HCT116 (cell line): ENCODE measurements at regions not wholly inside any gene's neighbourhood (a gene's known extent, or its start where the extent isn't known, plus 50 kb on each side); places are given as distances from the start of the nearest gene placed in this dataset.

ENCODE experiments used
- ATAC-seq: fragments of 200-7000 bp; cut with Tn5 transposase; 2 replicates; pipeline ENCODE4 v1.9.1; 2020; ENCODE audit warnings: mild to moderate bottlenecking, moderate library complexity
- BruUV-seq: library from RNA; stranded (reverse); fragments of 400-500 nt; replicated peaks from 2 replicates; lab custom pipeline; 2021; lab: Mats Ljungman, UMichigan
- CTCF ChIA-PET: fragments of 300-600 bp; sonication (Branson Sonifier 250); formaldehyde crosslinking; loops from one replicate; lab custom pipeline; 2021; ENCODE audit warnings: antibody characterized with exemption; lab: Charles Lee
- POLR2A ChIA-PET: fragments of 300-600, 350-600 bp; sonication (Branson Sonifier 250); formaldehyde crosslinking; loops from one replicate; lab custom pipeline; 2021; ENCODE audit warnings: antibody characterized with exemption; lab: Charles Lee
- RAD21 ChIA-PET, 2 experiments: fragments of 300-600 bp; sonication (Branson Sonifier 250); formaldehyde crosslinking; loops; one replicate each; lab custom pipeline; 2023; ENCODE audit warnings: low total read pairs in 2 of 2; ENCODE audit not compliant: uncharacterized antibody in 2 of 2, unreplicated experiment in 2 of 2, low non-redundant PET in 1 of 2; lab: Charles Lee
- DNase-seq: peaks from one replicate; pipeline ENCODE4 v3.0.0-alpha.2; 2010; ENCODE audit warnings: low read depth, low spot score
- H2AFZ ChIP-seq: fragments of 200-600 bp; shearing (Covaris generic), sonication (generic); 2 replicates; pipeline ENCODE4 v1.6.1; 2017; ENCODE audit warnings: low read depth, mixed run types, mixed read lengths, antibody characterized with exemption, low read length; ENCODE audit not compliant: poor library complexity, severe bottlenecking
- H3K27ac ChIP-seq: 2 replicates; pipeline ENCODE4 v1.5.1; 2012; ENCODE audit warnings: low read depth, low read length
- H3K27me3 ChIP-seq: fragments of 200-600 bp; sonication (generic); 2 replicates; pipeline ENCODE4 v1.6.1; 2016; ENCODE audit warnings: mixed run types, low read length, mixed read lengths; ENCODE audit not compliant: insufficient read depth
- H3K36me3 ChIP-seq, 2 experiments: fragments of 200-500 bp in 1 of 2; fragments of 200-600 bp in 1 of 2; sonication (Bioruptor generic) in 1 of 2; sonication (generic) in 1 of 2; 2 replicates each; pipeline versions ENCODE4 v1.5.1 to v1.6.1; 2014 to 2016; ENCODE audit warnings: low read length in 2 of 2, inconsistent platforms in 1 of 2, mixed read lengths in 1 of 2, mixed run types in 1 of 2; ENCODE audit not compliant: insufficient read depth in 2 of 2, control insufficient read depth in 1 of 2
- H3K4me1 ChIP-seq, 2 experiments: fragments of 200-600 bp in 1 of 2; sonication (generic) in 1 of 2; 2 replicates each; pipeline versions ENCODE4 v1.5.1 to v1.6.1; 2012 to 2017; ENCODE audit warnings: low read length in 2 of 2, inconsistent platforms in 1 of 2, mild to moderate bottlenecking in 1 of 2, mixed read lengths in 1 of 2, mixed run types in 1 of 2, moderate library complexity in 1 of 2; ENCODE audit not compliant: insufficient read depth in 2 of 2, control insufficient read depth in 1 of 2
- H3K4me2 ChIP-seq: fragments of 200-600 bp; sonication (generic); 2 replicates; pipeline ENCODE4 v1.6.1; 2017; ENCODE audit warnings: mixed run types, low read length, mixed read lengths
- H3K4me3 ChIP-seq, 2 experiments: fragments of 200-600 bp in 1 of 2; sonication (generic) in 1 of 2; replicated peaks in 1 of 2; 2 replicates each; pipeline ENCODE4 v1.5.1; 2011 to 2016; ENCODE audit warnings: low read length in 2 of 2, control low read depth in 1 of 2, low read depth in 1 of 2, mild to moderate bottlenecking in 1 of 2, mixed read lengths in 1 of 2, mixed run types in 1 of 2
- H3K79me2 ChIP-seq: fragments of 200-600 bp; sonication (generic); 2 replicates; pipeline ENCODE4 v1.6.1; 2017; ENCODE audit warnings: mild to moderate bottlenecking, mixed run types, low read length, moderate library complexity, mixed read lengths; ENCODE audit not compliant: insufficient read depth
- H3K9ac ChIP-seq: fragments of 200-600 bp; sonication (generic); 2 replicates; pipeline ENCODE4 v1.6.1; 2016; ENCODE audit warnings: low read length, mixed read lengths
- H3K9me2 ChIP-seq: fragments of 200-600 bp; sonication (generic), shearing (Covaris generic); 2 replicates; pipeline ENCODE4 v1.6.1; 2017; ENCODE audit warnings: mixed run types, mild to moderate bottlenecking, moderate library complexity; ENCODE audit not compliant: insufficient read depth
- H3K9me3 ChIP-seq, 2 experiments: fragments of 200-500 bp in 1 of 2; fragments of 200-600 bp in 1 of 2; sonication (Bioruptor generic) in 1 of 2; sonication (generic) in 1 of 2; 2 replicates each; pipeline ENCODE4 v1.6.1; 2014 to 2017; ENCODE audit warnings: low read length in 2 of 2, mixed read lengths in 2 of 2, inconsistent platforms in 1 of 2, low read depth in 1 of 2, mild to moderate bottlenecking in 1 of 2, mixed run types in 1 of 2, moderate library complexity in 1 of 2; ENCODE audit not compliant: control insufficient read depth in 1 of 2, insufficient read depth in 1 of 2
- H4K20me1 ChIP-seq: fragments of 200-600 bp; sonication (generic), shearing (Covaris generic); 2 replicates; pipeline ENCODE4 v1.6.1; 2017; ENCODE audit warnings: mixed run types, mild to moderate bottlenecking, moderate library complexity; ENCODE audit not compliant: insufficient read depth
- CBX3 ChIP-seq: IDR thresholded peaks from 2 replicates; pipeline ENCODE4 v1.6.1; 2012; ENCODE audit warnings: low read depth
- CEBPB ChIP-seq: IDR thresholded peaks from 2 replicates; pipeline ENCODE4 v1.6.1; 2012; ENCODE audit warnings: low read depth
- CTCF ChIP-seq, 3 experiments: fragments of 200-600 bp in 1 of 3; sonication (generic) in 1 of 3; IDR thresholded peaks in 2 of 3; conservative IDR thresholded peaks in 1 of 3; 2 replicates each; pipeline ENCODE4 v1.5.1; 2012 to 2017; ENCODE audit warnings: low read depth in 2 of 3, low read length in 2 of 3, antibody characterized with exemption in 1 of 3, borderline replicate concordance in 1 of 3, control low read depth in 1 of 3, mild to moderate bottlenecking in 1 of 3, mixed read lengths in 1 of 3, mixed run types in 1 of 3, moderate library complexity in 1 of 3; ENCODE audit not compliant: insufficient read depth in 1 of 3
- EGR1 ChIP-seq: IDR thresholded peaks from 2 replicates; pipeline ENCODE4 v1.6.1; 2012; ENCODE audit warnings: low read depth
- EZH2 ChIP-seq: fragments of 200-600 bp; sonication (generic); IDR thresholded peaks from 2 replicates; pipeline ENCODE4 v1.6.1; 2017; ENCODE audit warnings: antibody characterized with exemption, mixed run types
- EZH2phosphoT487 ChIP-seq: fragments of 200-600 bp; IDR thresholded peaks from 2 replicates; pipeline ENCODE4 v1.6.1; 2018; ENCODE audit warnings: antibody characterized with exemption, borderline replicate concordance
- FOSL1 ChIP-seq: IDR thresholded peaks from 2 replicates; pipeline ENCODE4 v1.6.1; 2012; ENCODE audit warnings: low read depth
- JUND ChIP-seq: IDR thresholded peaks from 2 replicates; pipeline ENCODE4 v1.6.1; 2012
- MAX ChIP-seq: IDR thresholded peaks from 2 replicates; pipeline ENCODE4 v1.6.1; 2012
- POLR2A ChIP-seq: IDR thresholded peaks from 2 replicates; pipeline ENCODE4 v1.7.0; 2011; ENCODE audit warnings: borderline replicate concordance; ENCODE audit not compliant: insufficient read depth, insufficient read length; ENCODE audit errors: extremely low read depth
- POLR2AphosphoS5 ChIP-seq: IDR thresholded peaks from 2 replicates; pipeline ENCODE4 v1.6.1; 2011; ENCODE audit warnings: mild to moderate bottlenecking, low read depth, low read length, moderate library complexity
- RAD21 ChIP-seq: IDR thresholded peaks from 2 replicates; pipeline ENCODE4 v1.6.1; 2012; ENCODE audit warnings: low read depth, mild to moderate bottlenecking
- REST ChIP-seq: IDR thresholded peaks from 2 replicates; pipeline ENCODE4 v1.6.1; 2012; ENCODE audit warnings: low read depth
- SIN3A ChIP-seq: IDR thresholded peaks from 2 replicates; pipeline ENCODE4 v1.6.1; 2012; ENCODE audit warnings: low read depth
- YY1 ChIP-seq: IDR thresholded peaks from 2 replicates; pipeline ENCODE4 v1.6.1; 2011; ENCODE audit warnings: low read length, low read depth, moderate library complexity, mild to moderate bottlenecking; ENCODE audit not compliant: insufficient replicate concordance; ENCODE audit errors: extremely low read depth
- ZBTB33 ChIP-seq: IDR thresholded peaks from 2 replicates; pipeline ENCODE4 v1.6.1; 2011; ENCODE audit warnings: mild to moderate bottlenecking, low read length, moderate library complexity; ENCODE audit not compliant: insufficient replicate concordance; ENCODE audit errors: extremely low read depth
- ZFX ChIP-seq: fragments of 450-650 bp; IDR thresholded peaks from 2 replicates; pipeline ENCODE4 v1.6.1; 2017
- ZNF274 ChIP-seq: fragments of 200-500 bp; sonication (Bioruptor generic); IDR thresholded peaks from 2 replicates; pipeline ENCODE4 v1.6.1; 2014; ENCODE audit warnings: mild to moderate bottlenecking, low read depth, low read length, inconsistent platforms
- intact Hi-C: fragments of 100-400 bp; cut with micrococcal nuclease; formaldehyde crosslinking; loops from 2 replicates; pipeline ENCODE4 v1.10.0; 2022
- TF ChIP-seq, protein P1 (sequence below): IDR thresholded peaks from 2 replicates; pipeline ENCODE4 v1.6.1; 2012

GRCh38 chr16:87121816-87122215 is 195.4 kb downstream of the C16orf95 start:
- Histone ChIP-seq H3K79me2 (no peaks in the 10 kb centered on the region), H3K27me3 (0 out of 2 replicates have a peak, but pooled peaks cover 3% of the 10 kb centered on the region), H3K4me1 (no peaks in the 10 kb centered on the region), H3K9ac (no peak overlapping the region), H4K20me1 (no peaks in the 10 kb centered on the region), H3K27ac (no peak overlapping the region), H3K36me3 (no peaks in the 10 kb centered on the region), H3K9me3 (peaks cover 0 to 19% of the 10 kb centered on the region in 2 experiments; a peak in 1 of 4 replicates), H3K4me2 (no peak overlapping the region), H3K9me2 (no peaks in the 10 kb centered on the region), H3K4me3 (no peak overlapping the region), H2AFZ (no peak overlapping the region)
- ChIA-PET RAD21 (no interaction called here), CTCF (interaction anchor here (1.1 to 1.3 kb wide), 4 partner anchors 14 to 248 kb away, joined by 3 to 4 read pairs (median 3); no protein-coding TSS in a partner anchor), POLR2A (interaction anchor here (1.3 kb wide), 1 partner anchor 24 kb away, joined by 5 read pairs; no protein-coding TSS in a partner anchor)
- ATAC-seq (no peak), DNase-seq (no peak)
- no TSS peak for BruUV-seq
- intact Hi-C loops, result no loop called here
- TF ChIP-seq EGR1 (no peak), POLR2A (no peak), CTCF (IDR thresholded peaks at IDR 0.05 in 2 of 3, conservative IDR thresholded peaks at IDR 0.05 in 1 of 3; ENCODE audit: borderline replicate concordance in 1 of 3, insufficient read depth in 1 of 3, low read depth in 2 of 3, low read length in 2 of 3) (no peak), RAD21 (no peak), CEBPB (no peak), YY1 (no peak), ZBTB33 (no peak), FOSL1 (no peak), ZFX (no peak), EZH2phosphoT487 (no peak), SIN3A (no peak), EZH2 (no peak), JUND (no peak), MAX (no peak), ZNF274 (no peak), REST (no peak), POLR2AphosphoS5 (no peak), CBX3 (no peak)
- TF ChIP-seq, protein P1, sequence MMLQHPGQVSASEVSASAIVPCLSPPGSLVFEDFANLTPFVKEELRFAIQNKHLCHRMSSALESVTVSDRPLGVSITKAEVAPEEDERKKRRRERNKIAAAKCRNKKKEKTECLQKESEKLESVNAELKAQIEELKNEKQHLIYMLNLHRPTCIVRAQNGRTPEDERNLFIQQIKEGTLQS, result no peak
